ENCODE measurements at regions not wholly inside any gene's neighbourhood (a gene's known extent, or its start where the extent isn't known, plus 50 kb on each side); places are given as distances from the start of the nearest gene placed in this dataset.

- no peak for DNase-seq
Observed at GRCh38 chr20:6886065-6886729, 118.7 kb downstream of the BMP2 start.

- DNase-seq: no peak
Observed at GRCh38 chr20:6887966-6888365, 120.5 kb downstream of the BMP2 start.

GRCh38 chr20:6888736-6889395, 121.4 kb downstream of the BMP2 start:
- DNase-seq: no peak

GRCh38 chr20:6892724-6893123, 125.2 kb downstream of the BMP2 start:
- no peak for DNase-seq

GRCh38 chr20:6898928-6899327, 131.4 kb downstream of the BMP2 start:
- DNase-seq: no peak

- no peak for DNase-seq
Observed at GRCh38 chr20:6906871-6907270, 139.4 kb downstream of the BMP2 start.

GRCh38 chr20:6908673-6909072, 141.2 kb downstream of the BMP2 start:
- no peak for DNase-seq

GRCh38 chr20:6909608-6910007, 142.1 kb downstream of the BMP2 start:
- DNase-seq: no peak

- no peak for DNase-seq
Observed at GRCh38 chr20:6914986-6915385, 147.5 kb downstream of the BMP2 start.

- no peak for DNase-seq
Observed at GRCh38 chr20:6916938-6917337, 149.5 kb downstream of the BMP2 start.

GRCh38 chr20:6919792-6920468, 152.4 kb downstream of the BMP2 start:
- no peak for DNase-seq

GRCh38 chr20:6920991-6921613, 153.6 kb downstream of the BMP2 start:
- DNase-seq: no peak

GRCh38 chr20:6921717-6922386, 154.4 kb downstream of the BMP2 start:
- no peak for DNase-seq

GRCh38 chr20:6924681-6925080, 157.2 kb downstream of the BMP2 start:
- DNase-seq: no peak

GRCh38 chr20:6925744-6926278, 158.3 kb downstream of the BMP2 start:
- DNase-seq: no peak

- no peak for DNase-seq
Observed at GRCh38 chr20:6940048-6940447, 172.6 kb downstream of the BMP2 start.

- no peak for DNase-seq
Observed at GRCh38 chr20:6940876-6941275, 173.4 kb downstream of the BMP2 start.

- no peak for DNase-seq
Observed at GRCh38 chr20:6941571-6941970, 174.1 kb downstream of the BMP2 start.

GRCh38 chr20:6942266-6942665, 174.8 kb downstream of the BMP2 start:
- DNase-seq: no peak

- DNase-seq: no peak
Observed at GRCh38 chr20:6944292-6944691, 176.8 kb downstream of the BMP2 start.

- no peak for DNase-seq
Observed at GRCh38 chr20:6953611-6954010, 186.1 kb downstream of the BMP2 start.

GRCh38 chr20:6954219-6954618, 186.7 kb downstream of the BMP2 start:
- no peak for DNase-seq

- DNase-seq: no peak
Observed at GRCh38 chr20:6956056-6956455, 188.6 kb downstream of the BMP2 start.

Data from CD4-positive, alpha-beta T cell treated with Interleukin-17A for 1 hour (primary cell).